ENCODE measurements at regions not wholly inside any gene's neighbourhood (a gene's known extent, or its start where the extent isn't known, plus 50 kb on each side); places are given as distances from the start of the nearest gene placed in this dataset.

DNA sequence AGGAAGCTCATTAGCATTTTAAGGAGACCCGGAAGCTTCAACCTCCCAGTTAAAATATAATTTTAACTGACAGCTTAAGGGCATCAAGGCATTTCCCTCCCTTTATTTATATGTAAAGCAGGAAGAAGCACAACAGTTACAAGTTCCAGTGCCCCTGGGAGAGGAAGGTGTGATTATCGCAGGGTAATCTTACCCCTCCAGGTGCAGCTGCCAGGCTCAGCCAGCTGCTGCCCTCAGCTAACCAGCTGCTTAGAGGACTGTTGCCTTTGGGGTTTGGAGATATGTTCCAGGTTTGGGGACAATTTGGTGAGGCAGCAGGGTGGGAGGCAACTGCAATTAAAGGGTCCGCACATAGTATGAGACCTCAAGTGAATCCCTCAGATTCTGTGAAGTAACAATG is 55.3 kb upstream of the SETBP1 start:
- peaks cover 0 to 2% of the 10 kb centered on the region in 2 donors for H3K27me3 Mint-ChIP-seq
- DNase-seq (ENCODE audit: low spot score) (no peak), ATAC-seq (no peak)
- peak overlapping the region in 1 of 2 donors; percentile 56 for H3K27ac Mint-ChIP-seq
- H3K9me3 Mint-ChIP-seq, result no peaks in the 10 kb centered on the region
- H3K4me1 Mint-ChIP-seq (ENCODE audit: low read depth in 2 of 2), result peaks cover 9 to 32% of the 10 kb centered on the region in 2 donors
- no peak overlapping the region for H3K4me3 Mint-ChIP-seq
- no peaks in the 10 kb centered on the region for H3K36me3 Mint-ChIP-seq

GRCh38 chr18:44626236-44626635 is 54.5 kb upstream of the SETBP1 start:
- H3K4me1 Mint-ChIP-seq (ENCODE audit: low read depth in 2 of 2), result peaks cover 16 to 39% of the 10 kb centered on the region in 2 donors
- H3K27ac Mint-ChIP-seq, result no peak overlapping the region
- H3K36me3 Mint-ChIP-seq, result no peaks in the 10 kb centered on the region
- no peak overlapping the region for H3K4me3 Mint-ChIP-seq
- ATAC-seq (no peak), DNase-seq (ENCODE audit: low spot score) (no peak)
- peaks cover 0 to 2% of the 10 kb centered on the region in 2 donors for H3K27me3 Mint-ChIP-seq
- peaks cover 3% of the 10 kb centered on the region for H3K9me3 Mint-ChIP-seq

DNA sequence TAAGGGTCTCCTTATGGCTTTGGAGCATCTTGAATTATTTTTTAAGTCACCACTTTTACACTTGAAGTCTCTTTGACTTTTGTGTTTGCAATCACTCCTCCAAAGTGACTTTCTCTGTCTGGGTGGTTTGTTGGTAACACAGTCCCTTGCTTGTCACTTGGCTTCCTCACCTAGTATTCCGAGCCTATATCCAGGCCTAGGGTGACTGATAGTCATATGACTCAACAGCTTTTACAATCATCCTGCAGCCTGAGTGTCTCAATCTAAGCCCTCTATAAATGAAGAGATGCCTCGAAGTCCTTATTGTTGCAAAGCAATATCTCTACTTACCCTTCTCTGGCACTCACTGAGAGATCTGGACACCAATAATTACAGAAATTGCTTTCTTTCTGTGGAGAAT is 53.9 kb upstream of the SETBP1 start:
- Mint-ChIP-seq H3K27ac (peak overlapping the region in 1 of 2 donors; percentile 5), H3K4me3 (no peak overlapping the region), H3K4me1 (ENCODE audit: low read depth in 2 of 2) (peaks cover 19 to 41% of the 10 kb centered on the region in 2 donors), H3K27me3 (peaks cover 0 to 2% of the 10 kb centered on the region in 2 donors), H3K36me3 (no peaks in the 10 kb centered on the region), H3K9me3 (peaks cover 5% of the 10 kb centered on the region)
- DNase-seq (ENCODE audit: low spot score) (no peak), ATAC-seq (no peak)

GRCh38 chr18:44627280-44627679 is 53.4 kb upstream of the SETBP1 start:
- peaks cover 19 to 41% of the 10 kb centered on the region in 2 donors for H3K4me1 Mint-ChIP-seq (ENCODE audit: low read depth in 2 of 2)
- no peak for DNase-seq (ENCODE audit: low spot score)
- no peaks in the 10 kb centered on the region for H3K36me3 Mint-ChIP-seq
- H3K4me3 Mint-ChIP-seq, result no peak overlapping the region
- H3K9me3 Mint-ChIP-seq, result peaks cover 5% of the 10 kb centered on the region
- peaks cover 0 to 2% of the 10 kb centered on the region in 2 donors for H3K27me3 Mint-ChIP-seq
- ATAC-seq, result no peak
- H3K27ac Mint-ChIP-seq, result peak overlapping the region in 1 of 2 donors; percentile 5

DNA sequence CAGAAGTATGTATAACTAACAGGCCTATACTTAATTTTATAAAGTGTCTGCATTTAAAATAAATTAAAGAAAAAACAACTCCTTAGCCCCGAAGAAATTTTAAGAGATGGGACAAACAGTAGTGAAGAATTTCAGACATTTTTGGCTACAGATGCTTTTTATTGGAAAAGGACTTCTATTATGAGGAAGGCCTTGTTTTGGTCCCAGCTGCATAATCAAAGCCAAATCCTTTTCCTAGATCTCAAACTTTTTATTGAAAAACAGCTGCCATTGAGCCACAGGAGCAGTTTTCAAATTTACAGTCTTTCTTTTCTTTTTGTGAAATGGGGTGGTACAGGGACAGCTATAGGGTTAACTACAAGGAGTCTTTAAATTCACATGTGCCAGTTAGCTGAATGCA is 51.3 kb upstream of the SETBP1 start:
- Mint-ChIP-seq H3K36me3 (no peaks in the 10 kb centered on the region), H3K27me3 (peaks cover 0 to 2% of the 10 kb centered on the region in 2 donors), H3K9me3 (peaks cover 5% of the 10 kb centered on the region), H3K27ac (peak overlapping the region; percentile 32 to 72), H3K4me3 (no peak overlapping the region), H3K4me1 (ENCODE audit: low read depth in 2 of 2) (peaks cover 19 to 44% of the 10 kb centered on the region in 2 donors)
- no peak for ATAC-seq
- no peak for DNase-seq (ENCODE audit: low spot score)

- H3K27me3 Mint-ChIP-seq, result peaks cover 0 to 2% of the 10 kb centered on the region in 2 donors
- no peak for DNase-seq (ENCODE audit: low spot score)
- peaks cover 5% of the 10 kb centered on the region for H3K9me3 Mint-ChIP-seq
- peak overlapping the region; percentile 58 for H3K4me3 Mint-ChIP-seq
- H3K4me1 Mint-ChIP-seq (ENCODE audit: low read depth in 2 of 2), result peaks cover 26 to 49% of the 10 kb centered on the region in 2 donors
- ATAC-seq, result peak; percentile 81 to 82
- H3K27ac Mint-ChIP-seq, result peak overlapping the region; percentile 32 to 72
- H3K36me3 Mint-ChIP-seq, result no peaks in the 10 kb centered on the region
These were observed 50.6 kb upstream of the SETBP1 start for GRCh38 chr18:44630118-44630517.

All from natural killer cell treated with Interleukin-12 subunit alpha and Interleukin-12 subunit beta and Interleukin-15 and Interleukin-18, amount 100 ng/mL, for 72 hours (primary cell).